NCI-H82 treated with DMSO at 0.1 percent for 48 hours (cell line): ENCODE measurements at regions not wholly inside any gene's neighbourhood (a gene's known extent, or its start where the extent isn't known, plus 50 kb on each side); places are given as distances from the start of the nearest gene placed in this dataset.
"Not testable (repeated sequence)": the region's sequence is repeated elsewhere in the genome, so short reads cannot be mapped to it uniquely, and the experiment has no call there.

Experiments
- DNase-seq: peaks from one replicate; lab custom pipeline; 2025; ENCODE audit not compliant: unreplicated experiment; lab: John Stamatoyannopoulos, UW

DNA sequence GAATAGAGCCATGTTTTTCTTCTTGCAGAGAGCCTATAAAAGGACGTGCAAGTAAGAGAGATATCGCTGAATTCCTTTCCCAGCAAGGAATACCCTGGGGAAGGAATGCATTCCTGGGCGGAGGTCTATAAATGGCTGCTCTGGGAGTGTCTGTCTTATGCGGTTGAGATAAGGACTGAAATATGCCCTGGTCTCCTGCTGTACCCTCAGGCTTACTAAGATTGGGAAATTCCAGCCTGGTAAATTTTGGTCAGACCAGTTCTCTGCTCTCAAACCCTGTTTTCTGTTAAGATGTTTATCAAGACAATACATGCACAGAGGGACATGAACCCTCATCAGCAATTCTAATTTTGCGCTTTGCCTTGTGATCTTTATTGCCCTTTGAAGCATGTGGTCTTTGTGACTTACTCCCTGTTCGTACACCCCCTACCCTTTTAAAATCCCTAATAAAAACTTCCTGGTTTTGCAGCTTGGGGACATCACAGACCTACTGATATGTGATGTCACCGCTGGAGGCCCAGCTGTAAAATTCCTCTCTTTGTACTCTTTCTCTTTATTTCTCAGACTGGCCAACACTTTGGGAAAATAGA lies 191.2 kb upstream of the ZNF804A start:
- DNase-seq = not testable (repeated sequence)

DNA sequence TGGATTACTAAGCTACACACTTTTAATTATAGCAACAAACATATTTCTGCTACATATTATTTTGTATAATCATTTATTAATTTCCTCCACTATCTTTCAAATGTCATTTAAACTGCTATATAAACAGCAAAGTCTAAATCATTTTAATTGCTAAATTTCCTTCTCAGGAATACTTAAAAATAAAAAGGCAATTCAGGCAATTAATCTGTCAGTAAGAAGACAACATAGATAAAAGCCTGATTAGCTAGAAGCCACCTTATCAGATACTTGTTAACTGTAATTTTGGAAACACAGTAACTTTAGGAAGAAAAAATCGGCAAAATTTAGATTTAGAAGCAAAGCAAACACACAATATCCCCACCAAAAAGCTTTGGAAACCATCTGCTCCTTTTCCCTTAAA lies 188.2 kb upstream of the ZNF804A start:
- no peak for DNase-seq

DNA sequence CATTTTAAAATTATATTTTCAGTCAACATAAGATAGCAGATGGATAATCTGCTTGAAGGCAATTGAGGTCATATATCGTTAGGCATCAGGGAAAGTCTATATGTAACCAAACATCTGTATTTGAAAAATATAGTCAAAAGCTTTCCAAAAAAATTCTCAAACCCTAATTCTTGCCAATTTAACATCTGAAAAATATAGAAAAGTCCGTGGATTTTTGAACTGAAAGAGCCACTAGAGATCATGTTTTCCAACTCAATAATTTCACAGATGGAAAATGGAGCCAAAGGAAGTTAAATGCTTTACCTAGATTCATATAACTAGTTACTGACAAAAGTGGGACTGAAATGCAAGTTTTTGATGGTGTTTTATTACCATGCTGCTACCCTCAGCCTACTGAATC lies 185.1 kb upstream of the ZNF804A start:
- no peak for DNase-seq

DNA sequence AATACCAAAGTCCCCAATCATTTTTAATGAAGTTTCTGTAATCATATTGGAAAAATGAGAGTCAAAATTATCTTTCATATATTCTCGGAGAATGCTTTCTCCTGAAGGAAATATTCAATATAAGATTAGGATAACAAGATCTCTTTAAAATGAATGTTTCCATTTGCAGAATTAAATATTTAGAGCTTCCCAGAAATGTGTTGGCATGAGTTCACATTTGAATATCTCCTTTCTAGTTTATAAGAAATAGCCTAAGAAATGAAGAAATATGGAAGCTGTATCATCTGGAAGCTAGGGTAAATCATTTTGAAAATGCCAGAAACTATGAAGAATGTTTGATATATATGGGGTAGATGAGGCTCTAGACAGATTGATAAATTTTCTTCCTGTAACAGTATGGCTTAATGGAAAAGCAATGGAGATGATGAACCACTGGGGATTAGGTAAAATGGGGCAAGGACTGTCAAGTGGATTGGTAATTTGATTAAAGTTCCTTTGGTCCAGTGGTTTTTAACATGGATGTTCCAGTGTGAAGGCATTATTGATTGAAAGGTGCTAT lies 184.6 kb upstream of the ZNF804A start:
- DNase-seq = no peak

DNA sequence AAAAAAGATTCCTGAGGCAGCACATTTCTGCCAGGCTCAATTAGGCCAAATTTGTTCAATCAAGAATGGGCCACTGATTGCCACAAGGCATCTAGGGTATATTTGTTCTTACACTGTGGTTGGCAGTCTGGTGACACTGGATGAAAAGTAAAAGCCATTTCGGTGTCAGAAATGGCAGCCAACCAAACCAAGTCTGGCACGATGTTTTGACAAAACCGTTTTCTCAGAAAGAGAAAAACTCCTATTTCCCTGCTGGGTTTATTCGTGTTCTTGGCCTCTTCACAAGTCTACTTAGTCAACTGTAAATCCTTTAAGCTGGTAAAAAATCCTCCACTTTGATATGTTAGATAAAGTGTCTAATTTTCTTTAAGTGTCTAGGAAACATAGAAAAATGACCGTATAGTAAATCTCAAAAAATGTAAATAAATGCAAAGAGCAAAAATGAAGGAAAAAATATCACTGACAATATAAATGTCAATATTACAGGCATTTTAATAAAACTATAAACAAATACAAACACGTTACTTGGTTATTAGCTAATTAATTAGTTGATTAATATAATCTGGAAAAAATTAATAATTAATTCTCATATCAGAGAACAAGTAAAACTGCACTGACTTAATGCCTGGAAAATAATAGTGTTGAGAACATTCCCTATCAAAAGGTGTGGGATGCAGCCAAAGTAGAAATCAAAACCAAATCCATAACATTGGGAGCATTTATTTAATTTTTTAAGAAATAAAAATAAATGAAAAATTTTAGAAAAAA lies 182.0 kb upstream of the ZNF804A start:
- no peak for DNase-seq

DNA sequence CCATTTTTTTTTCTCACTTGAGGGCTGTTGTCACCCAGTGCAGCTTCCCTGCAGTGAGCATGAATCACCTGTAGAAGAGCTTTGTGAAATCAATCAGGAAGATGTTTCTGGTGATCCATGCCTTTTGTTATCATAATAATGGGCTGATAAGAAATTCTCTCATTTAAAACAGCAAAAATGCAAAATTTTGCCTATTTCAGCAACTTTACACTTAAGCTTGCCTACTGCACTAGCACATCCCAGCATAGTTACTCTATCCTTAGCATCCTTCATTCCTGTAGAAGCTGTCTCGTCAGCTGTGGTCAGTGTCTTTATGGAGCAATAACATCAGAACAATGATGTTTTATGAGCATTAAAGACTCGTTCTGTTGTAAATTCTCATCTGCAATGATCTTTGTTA lies 178.6 kb upstream of the ZNF804A start:
- no peak for DNase-seq

DNA sequence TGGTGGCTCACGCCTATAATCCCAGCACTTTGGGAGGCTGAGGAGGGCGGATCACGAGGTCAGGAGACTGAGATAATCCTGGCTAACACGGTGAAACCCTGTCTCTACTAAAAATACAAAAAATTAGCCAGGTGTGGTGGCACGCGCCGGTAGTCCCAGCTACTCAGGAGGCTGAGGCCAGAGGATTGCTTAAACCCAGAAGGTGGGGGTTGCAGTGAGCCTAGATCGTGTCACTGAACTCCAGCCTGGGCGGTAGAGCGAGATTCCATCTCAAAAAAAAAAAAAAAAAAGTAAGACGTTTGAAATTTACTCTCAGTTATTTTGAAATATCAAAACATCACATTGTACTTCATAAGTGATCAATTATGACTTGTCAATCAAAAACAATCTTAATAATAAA lies 176.9 kb upstream of the ZNF804A start:
- DNase-seq = not testable (repeated sequence)

DNA sequence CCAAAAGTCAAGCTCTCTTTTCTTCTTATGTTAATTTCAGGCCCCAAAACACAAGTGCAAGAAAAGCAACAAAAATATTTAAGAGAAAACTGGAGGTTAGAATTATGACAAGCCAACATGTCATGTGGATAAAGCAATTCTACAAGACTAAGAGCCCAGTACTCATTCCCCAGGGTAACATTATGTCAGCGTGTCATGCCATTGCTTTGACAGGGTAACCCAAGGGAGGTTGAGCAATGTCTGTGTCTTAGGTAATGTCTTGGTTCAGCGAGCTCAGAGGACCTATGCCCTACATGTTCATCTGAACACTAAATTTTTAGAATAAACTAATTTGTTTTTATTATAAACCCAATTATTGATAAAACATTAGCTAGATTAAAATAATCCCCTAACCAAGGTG lies 173.2 kb upstream of the ZNF804A start:
- DNase-seq = no peak

DNA sequence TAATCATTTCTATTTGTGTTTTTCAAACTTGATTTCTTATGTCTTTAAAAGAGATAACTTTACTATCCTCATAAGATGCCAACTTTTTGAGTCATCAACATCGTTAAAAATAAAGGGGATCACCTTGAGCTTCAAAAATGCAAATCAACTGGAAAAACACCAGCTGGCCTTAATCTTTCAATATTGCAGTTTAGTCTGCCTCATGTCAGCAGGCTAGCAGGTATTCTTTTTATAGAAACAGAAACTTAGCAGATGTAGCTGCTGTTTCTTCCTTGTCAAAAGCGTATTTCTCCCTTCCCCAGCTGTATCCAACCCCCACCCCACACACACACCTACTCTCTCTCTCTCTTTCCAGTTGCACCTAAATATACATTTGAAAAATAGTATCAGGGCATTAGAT lies 154.1 kb upstream of the ZNF804A start:
- DNase-seq = peak; percentile 85

DNA sequence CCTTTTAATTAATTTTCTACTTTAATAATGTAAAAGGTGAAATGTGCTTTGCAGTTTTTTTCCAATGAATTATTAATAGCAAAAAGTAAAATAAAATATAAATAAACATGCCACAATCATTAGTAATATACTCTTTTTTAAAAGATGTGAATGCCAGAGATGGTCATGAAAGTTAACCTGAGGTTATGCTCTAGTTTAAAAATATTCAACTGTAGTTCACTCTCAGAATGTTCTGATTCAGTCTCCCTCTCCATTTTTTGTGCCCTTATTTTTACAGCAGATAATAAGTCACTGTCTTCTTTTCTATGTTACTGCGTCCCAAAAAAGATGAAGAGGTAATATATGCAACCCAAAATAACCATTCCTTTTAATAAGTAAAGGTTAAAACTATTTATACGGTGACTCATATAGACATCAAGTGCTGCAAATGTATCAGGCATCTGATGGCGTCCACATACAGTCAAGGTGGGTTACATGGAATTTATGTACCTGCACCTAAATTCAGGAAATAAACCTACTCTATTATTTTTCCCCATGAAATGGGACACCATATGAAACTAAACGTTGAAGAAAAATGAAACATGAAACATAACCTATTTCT lies 153.6 kb upstream of the ZNF804A start:
- DNase-seq = no peak

DNA sequence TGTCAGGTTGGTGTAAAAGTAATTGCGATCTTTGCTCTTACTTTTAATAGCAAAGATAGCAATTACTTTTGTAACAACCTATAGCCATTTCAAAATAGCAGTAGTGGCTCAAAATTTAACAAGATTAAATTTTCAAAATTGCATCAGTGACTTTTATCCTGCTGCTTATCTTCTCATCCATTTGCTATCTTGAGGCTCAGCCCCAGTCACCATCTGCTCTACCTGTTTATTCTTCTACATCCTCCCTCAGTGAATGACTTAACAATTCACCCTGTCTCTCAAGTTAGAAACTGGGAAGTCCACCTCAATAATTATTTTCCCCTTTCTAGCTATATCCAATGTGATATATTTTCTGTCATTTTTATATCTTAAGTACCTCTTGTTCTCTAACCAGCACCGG lies 148.6 kb upstream of the ZNF804A start:
- DNase-seq = peak; percentile 98

DNA sequence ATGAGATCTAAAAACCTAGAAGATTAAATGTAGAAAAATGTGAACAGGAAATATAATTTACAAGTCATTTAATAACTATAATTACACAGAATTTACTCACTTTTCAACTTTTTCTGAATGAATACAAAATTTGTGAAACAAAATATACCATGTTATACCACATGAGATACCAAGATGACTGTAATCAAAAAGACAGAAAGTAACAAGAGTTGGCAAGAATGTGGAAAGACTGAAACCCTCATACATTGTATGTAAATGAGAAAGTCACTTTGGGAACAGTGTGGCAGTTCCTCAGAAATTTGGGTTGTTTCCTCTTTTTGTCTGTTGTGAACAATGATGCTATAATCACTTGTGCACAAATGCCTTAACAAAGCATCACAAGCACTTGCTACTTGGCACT lies 145.4 kb upstream of the ZNF804A start:
- no peak for DNase-seq

DNA sequence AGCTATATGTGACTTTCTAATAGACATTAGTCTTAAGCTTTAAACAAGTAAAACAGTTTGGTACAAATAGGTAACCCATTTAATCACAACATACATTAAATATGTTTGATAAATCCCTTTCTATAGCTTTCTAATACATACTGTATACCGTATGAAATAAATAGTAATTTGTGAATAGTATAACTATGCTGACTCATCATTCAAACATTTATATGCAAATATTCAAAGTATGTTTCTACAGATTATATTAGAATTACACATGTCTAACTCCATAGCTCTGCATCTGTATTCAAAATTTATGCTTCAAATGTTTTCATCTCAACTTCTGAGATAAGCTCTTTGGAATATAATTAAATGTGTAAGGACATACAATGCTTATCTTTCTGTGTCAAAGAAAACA lies 142.7 kb upstream of the ZNF804A start:
- DNase-seq = no peak

DNA sequence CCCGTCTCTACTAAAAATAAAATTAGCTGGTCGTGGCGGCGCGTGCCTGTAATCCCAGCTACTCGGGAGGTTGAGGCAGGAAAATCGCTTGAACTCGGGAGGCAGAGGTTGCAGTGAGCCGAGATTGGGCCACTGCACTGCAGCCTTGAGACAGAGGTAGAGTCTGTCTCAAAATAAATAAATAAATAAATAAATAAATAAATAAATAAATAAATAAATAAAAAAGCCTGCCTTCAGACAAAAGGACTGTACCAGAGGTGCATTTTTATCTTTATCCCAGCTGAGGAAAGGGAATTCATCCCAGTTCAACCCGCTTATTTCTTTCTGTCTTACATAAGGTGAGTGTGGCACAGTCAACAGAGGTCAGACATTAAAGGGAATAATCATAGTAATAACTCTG lies 141.6 kb upstream of the ZNF804A start:
- not testable (repeated sequence) for DNase-seq

DNA sequence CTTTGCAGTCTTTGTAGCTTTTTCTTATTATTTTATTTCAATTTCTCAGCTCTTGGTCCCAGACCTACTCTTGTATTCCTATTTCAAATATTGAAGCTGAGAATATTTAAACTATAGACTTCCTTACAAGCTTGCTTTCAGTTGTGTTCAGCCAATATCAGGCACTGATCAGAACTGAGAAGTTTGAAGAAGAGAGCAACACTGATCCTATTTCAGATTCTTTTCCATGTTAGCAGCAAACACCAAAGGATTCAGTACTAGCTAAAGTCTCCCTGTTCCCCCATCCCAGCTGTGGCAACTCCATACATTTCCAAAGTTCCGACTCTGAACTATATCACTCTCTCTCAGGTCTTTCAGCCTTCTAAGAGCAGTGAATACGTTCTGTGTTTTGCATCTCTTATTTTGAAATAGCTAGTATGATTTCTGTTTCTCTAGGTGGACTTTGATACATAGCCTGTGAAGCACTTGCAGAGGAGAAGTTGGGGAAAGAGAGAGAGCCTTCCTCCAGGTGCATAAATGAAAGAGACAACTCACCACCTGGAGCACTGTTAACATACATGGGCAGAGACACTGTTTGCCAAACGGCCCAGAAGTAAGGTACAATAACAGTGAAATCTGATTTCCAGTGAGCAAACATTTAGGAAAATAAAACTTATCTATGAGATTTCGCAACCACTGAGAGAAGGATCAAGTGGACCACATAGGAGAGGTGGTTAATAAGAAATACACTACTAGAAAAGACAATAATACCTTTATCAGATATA lies 135.0 kb upstream of the ZNF804A start:
- DNase-seq = no peak

DNA sequence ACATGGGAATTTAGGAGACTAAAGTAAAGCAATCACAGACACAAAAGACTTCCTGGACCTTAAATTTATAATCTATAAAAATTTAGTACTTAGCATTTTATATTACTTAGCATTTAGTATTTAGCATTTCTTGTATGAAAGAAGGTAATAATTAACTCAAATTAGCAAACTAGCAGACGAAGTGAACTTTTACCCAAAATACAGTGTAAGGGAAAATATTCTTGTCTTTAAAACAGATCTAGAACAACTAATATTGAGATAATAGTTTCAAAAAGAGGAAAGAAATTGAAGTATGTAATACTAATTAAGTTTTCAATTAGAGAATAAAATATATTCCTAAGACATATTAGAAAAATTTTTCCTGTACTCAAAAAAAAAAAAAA lies 134.5 kb upstream of the ZNF804A start:
- no peak for DNase-seq

DNA sequence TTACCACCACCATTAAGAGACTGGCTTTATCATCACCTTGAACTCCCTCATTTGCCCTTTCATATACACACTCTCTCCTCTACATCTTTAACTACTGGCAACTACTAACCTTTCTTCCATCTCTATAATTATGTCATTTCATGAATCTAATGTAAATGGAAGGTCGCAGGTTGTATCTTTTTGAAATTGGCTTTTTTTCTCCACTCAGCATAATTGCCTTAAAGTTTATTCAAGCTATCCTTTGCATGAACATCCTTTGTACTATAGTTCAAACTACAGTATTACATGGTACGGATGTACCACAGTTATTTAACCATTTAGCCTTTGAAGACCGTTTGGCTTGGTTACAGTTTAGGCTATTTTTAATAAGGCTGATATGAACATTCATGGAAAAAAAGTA lies 129.5 kb upstream of the ZNF804A start:
- DNase-seq = no peak

DNA sequence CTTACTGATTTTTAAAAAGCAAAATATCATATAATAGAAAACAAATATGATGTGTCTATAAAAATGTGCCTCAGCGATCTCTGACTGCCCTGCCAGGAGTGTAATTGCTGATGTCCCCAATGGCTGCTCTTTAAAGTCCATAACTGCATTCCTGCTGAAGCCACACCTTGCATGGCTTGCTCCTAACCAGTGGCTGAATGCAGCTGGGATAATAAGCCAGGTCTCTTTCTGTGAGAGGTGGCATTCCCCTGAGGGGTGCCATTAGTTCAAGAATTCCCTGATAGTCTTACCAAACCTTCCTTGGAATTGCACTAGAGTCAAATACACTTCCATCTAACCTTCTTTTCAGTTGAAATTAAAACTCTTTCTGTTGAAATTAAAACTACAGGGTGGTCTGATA lies 125.8 kb upstream of the ZNF804A start:
- DNase-seq = peak; percentile 70

DNA sequence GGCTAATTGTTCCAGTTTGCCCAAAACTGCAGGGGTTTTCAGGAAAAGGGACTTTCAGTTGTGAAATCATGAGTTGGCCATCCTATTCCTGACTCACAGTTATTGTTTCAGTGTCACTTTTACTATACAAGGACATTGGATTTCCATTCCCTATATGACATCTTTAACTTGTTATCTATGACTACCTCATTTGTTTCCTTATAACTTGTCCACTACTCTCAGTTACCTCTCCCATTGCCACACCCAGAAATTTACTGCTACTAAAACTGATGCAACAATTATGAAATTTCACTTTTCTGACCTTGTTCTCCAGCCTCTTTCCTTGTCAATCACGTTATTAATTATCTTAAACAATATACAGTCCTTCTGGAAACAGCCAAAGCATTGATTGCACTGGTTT lies 116.5 kb upstream of the ZNF804A start:
- no peak for DNase-seq

DNA sequence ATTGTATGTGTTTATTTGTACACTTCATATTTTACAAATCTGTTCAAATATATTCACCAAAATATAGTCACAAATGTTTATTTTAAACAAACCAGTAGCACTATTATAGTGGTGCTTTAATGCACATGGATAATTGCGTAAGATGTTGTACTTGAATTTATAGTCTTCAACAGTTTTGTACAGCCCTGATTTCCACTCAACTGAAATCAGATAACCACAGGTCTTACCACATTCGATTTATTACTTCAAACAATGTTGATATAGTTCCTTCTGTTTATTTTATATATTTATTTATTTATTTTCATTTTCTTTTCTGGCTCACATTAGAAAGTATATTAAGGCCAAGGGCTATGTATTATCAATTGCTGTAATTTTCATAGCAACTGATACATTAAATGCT lies 99.4 kb upstream of the ZNF804A start:
- no peak for DNase-seq

DNA sequence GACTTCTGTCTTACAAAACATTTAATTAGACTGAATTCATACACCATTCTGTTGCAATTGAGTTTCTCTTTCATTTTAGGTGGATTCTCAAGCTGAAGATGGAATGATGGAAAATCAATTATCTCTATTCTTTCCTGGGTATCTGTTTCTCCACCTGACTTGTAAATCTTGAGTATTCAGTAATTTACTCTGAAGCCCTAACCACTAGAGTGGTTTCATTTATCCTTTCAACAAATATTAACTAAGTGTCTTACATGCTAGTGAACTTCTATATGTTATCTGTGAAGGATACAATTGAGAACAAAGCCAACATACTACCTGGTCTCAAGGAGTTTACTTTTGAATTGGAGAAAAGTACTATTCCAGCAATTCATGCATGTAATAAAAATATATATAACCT lies 94.1 kb upstream of the ZNF804A start:
- DNase-seq = no peak

DNA sequence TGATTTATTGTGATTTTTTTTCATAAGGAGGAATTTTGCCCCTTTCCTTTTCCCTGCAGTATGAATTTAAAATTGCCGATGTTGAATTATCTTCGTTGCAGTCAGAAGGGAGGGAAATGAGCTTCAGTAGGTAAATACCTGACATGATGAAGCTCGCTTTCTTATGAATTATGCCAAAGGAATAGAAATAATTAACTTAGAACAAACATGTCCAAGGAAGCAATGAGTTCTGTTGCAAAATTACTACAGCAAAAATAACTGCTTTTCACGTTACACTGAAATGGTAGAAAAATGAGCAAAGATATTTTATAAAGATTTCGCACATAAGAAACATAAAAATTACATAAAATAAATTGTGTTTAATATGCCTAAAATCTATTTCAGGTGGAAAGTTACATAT lies 91.1 kb upstream of the ZNF804A start:
- no peak for DNase-seq
